ENCODE measurements at regions not wholly inside any gene's neighbourhood (a gene's known extent, or its start where the extent isn't known, plus 50 kb on each side); places are given as distances from the start of the nearest gene placed in this dataset.

DNA sequence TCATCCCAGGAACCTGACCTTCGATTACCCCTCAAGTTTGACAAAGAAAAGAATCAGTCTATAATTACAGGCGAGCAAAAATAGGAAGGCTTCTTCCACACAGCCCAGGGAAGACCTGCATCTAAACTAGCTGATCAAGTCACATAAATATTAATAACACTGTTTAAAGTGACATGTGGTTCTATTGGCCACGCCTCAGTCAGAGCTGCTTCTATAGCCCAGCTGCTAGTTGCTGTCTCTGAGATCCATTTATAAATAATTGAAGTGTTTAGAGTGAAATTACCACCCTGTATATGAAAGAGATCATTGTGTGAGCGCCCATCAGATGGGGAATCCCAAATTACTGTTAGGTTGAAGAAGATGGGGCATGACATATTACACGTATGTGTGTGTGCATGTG lies 426.0 kb downstream of the CDH2 start:
- no peak for DNase-seq

DNA sequence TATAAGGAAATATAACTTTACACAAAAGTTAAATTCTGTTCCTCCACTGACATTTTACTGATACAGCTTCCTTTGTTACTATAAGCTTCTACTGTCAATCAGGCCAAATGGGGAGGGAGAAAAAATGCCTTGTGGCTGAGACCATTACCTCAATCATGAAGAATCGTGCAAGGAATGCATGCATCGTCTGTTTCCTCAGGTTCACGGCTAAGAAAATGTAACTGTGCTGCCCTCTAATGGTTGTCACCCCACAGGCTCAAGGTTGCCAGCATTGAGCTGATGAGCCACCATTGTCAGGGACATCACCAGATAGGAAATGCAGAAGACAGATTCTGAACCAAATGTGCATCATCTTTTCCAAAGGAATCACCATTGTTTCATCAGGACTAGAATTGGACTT lies 426.9 kb downstream of the CDH2 start:
- no peak for DNase-seq

DNA sequence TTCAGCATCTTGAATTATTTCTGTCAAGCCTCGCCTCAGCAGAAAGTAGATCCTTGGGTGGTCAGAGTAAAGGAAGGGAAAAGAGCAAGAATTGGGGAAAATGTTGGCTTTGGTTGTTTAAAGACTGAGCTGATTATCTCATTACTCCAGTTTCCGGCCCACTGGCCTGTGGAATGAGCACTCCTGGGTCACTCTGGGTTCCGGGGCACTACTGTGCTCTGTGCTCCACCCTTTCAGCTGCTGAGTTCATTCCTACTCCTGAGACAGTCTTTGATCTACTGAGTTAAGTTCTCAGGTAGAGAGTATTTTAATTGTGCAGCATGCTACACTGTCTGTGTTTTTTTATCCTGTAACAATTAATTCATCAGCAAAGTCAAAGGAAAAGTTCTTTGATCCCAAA lies 427.7 kb downstream of the CDH2 start:
- no peak for DNase-seq

DNA sequence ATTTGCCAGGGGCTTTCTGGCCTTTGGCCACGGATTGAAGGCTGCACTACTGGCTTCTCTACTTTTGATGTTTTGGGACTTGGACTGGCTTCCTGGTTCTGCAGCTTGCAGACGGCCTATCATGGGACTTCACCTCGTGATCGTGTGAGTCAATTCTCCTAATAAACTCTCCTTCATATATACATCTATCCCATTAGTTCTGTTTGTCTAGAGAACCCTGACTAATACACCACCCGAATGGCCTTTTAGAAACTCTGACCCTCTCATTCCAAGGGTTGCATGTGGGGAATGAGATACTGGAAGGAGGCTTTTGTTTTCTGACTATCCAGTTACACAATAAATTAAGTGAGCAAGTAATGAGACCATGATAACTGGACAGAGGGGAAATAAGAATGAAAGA lies 430.7 kb downstream of the CDH2 start:
- DNase-seq, result no peak

DNA sequence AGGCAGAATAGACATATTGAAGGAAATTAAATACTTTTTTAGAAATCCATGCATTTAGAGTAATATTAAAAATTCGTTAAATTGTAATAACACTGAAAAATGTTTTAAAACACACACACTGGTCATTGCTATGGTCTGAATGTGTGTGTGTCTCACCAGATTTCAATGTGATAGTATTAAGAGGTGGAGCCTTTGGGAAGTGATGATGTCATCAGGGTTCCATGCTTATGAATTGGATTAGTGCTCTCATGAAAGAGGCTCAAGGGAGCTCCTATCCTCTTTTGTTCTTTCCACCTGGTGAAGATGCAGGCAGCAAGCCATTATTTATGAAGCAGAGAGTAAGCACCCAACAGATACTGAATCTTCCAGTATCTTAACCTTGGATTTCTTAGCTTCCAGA lies 441.8 kb downstream of the CDH2 start:
- DNase-seq, result no peak

DNA sequence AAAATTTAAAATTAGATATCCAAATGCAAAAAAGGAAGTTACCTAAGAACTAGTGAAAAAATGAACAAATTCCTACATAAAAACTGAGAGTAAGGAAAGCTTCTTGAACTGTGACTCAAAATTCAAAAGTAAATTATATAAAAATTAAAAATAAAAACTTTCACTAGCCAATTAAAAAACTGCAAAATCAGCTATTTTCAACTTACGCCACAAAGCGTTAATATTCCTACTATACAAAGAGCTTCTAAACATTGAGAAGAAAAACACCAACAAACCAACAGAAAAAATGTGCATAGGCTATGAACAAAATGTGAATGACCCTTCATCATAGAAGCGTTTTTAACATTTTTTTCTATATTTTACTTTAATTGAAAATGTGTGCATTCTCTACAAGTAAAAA lies 445.7 kb downstream of the CDH2 start:
- no peak for DNase-seq

DNA sequence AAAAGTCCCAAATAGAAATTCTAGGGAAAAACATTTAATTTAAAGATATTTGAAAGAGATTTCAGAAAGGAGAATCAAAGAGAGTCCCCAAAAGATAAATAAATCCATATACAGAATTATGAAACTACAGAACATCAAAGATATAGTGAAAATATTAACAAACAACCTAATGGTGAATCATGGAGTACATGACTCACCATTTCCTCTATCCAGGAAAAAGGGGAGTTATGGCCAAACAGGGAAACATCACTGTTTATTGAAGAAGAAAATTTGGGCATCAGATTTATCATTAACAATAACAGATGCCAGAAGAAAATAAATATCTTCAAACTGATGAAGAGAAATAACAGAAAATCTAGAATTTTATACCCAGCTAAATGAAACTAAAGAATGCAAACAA lies 448.3 kb downstream of the CDH2 start:
- no peak for DNase-seq

DNA sequence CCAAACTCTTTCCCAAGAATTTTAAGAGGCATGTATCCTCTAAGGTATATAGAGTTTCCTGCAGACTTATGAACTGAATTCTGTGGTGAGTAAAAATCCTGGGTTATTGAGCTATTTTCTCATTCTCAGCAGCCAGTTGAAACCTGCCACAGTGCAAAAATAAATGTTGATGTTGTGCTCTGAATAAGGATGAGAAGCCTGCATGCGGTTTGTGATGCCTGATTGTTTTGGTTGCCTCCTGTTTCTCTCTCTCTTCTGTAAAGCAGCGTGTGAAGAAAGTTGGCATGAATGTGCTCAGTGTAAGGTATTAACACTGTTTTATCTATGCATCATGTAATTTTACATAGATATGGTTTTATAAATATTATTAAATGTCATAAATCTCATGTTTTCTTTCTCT lies 452.6 kb downstream of the CDH2 start:
- DNase-seq, result no peak

DNA sequence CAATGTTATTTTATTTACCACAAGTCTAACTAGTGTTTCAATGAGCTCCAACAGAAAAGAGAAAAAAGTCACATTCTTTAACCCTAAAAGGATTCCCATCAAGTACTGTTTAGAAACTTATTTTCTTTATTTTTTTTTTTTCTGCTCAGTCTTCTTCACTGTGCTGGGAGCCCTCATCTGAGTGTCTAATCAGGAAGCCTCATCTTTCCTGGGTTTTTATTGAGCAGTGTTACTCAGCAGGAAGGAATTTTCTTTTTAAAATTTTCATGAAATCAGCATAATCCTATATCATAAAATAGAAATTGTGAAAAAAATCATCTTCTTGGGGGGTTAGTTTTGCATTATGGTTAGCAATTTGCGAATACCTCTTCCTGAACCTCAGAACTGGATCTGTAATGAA lies 453.8 kb downstream of the CDH2 start:
- no peak for DNase-seq

DNA sequence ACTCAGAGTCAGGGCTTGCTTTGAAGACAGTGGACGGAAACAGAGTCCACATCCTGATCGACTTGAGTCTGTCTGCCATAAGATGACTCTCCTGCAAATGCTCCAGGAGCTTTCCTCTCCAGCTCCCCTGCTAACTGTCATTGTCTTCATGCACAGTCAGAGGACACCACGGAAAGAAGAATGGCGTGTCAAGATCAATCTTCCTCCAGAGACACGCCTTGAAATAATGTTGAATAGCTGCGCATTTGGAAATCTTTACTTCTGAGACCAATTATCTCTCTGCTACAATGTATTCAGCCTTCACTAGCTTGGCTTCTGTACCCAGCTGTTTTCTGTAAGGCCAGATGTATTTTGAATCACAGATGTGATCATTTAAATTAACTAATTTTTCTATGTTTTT lies 457.2 kb downstream of the CDH2 start:
- no peak for DNase-seq

DNA sequence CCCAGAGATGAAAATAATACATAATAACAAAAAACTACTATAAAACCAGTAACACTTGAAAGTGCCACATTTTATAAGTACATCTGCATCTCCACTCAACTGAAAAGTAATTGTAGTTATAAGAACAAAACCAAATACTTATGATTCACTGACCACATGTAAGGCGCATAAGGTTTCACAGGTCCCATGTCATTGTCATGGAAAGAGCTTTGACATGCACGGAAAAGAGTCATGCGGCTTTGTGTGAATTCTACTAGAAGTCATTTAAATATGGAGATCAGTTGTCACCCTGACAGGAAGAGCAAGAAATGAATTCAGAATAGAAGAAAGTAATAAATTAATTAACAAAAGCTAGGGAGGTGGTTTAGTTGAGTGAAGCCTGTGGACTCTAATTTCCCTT lies 459.1 kb downstream of the CDH2 start:
- DNase-seq, result no peak

DNA sequence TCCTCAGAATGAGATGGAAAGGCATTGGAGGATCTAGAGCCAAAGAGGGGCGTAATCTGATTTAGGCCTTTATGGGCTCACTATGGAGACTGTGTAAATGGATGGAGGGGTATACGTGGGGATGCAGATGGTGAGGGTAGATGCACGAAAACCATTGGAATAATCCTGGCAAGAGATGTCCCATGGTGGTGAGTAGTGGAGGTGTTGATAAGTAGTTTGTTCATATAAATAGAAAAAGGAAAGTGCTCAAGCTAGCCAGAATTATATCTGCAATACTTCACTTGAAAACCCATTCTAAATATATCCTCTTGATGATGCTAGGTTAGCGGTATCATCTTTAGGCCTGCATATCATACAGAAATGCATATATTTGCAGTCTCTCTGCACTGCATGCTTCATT lies 459.7 kb downstream of the CDH2 start:
- DNase-seq, result no peak

DNA sequence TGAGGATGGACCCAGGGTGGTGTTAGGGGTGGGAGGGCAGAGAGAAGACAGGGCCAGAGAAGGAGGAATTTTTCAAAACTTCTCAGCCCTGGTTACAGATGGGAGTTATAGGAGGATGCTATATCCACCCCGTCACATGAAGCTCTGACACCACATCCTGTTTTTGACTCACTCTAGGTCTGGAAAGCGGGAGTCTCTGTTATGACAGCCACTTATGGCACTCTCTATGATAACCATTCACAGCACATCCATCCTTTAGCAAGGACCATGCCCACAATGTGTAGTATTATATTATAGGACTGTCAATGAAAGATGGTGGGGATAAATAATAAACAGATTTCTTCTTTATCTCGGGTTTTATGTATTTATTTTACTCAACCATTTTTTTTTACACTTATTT lies 461.2 kb downstream of the CDH2 start:
- no peak for DNase-seq

DNA sequence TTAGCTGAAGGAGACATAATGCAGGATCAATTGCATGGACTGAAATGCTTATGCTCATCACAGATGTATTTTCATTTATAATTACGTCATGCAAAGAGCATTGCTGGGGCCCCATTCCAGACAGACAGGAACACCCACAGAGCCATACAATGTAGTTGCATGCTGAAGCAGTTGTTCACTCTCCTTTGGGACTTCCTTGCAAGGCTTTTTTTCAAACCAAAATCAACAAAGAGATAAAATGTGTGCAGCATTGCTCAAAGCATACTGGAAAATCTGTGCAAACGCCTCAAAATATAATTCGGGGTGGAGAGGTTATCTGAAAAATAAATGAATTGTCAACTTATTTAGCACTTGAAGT lies 463.2 kb downstream of the CDH2 start:
- no peak for DNase-seq

DNA sequence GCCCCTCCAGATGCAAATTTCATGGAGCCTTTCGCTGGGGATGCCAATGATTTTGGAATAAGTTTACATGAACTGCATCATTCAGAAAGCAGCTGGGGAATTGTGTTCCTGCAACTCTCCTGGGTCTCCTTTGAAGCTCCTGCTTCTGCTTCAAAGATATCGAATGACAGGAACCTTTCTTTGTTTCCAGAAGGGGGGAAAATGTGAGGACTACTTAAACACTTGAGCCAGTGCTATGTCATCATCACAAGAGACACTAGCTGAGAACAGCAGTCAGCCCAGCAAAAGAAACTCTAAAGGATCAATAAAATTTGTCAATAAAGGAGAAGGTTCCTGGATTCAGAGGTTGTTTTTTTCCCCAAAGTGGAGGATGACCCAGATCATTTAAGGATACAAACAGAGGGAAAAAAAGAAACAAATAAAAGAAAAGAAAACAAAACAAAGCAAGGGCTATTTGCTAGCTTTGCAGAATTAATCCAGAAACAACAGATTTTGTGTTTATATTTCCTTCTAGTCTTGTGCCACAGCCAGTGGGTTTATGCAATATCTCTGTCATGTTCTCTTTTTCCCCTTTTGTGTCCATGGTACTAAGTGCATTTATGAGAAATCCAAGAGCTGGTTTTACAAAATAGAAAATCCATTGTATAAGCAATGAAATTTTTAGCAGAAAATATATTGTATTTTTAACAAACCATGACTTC lies 463.7 kb downstream of the CDH2 start:
- DNase-seq, result no peak

DNA sequence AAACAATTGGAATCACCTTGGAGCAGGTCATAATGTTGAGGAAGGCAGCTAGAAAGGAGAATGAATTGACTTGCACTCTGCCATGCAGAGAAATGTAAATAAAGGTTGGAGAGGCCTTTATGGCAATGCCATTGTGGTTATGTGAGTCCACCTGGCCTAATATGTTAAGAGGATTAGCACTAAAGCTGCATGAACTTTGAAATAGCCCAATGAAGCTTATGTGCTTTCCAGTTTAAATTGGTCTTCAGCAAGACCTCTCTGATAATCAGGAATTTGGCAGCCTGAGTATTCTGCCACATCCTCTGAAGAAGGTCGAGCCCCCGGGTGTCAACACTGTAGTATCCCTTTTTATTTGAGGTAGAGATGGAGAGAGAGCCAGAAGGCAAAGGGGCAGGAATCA lies 464.9 kb downstream of the CDH2 start:
- no peak for DNase-seq

DNA sequence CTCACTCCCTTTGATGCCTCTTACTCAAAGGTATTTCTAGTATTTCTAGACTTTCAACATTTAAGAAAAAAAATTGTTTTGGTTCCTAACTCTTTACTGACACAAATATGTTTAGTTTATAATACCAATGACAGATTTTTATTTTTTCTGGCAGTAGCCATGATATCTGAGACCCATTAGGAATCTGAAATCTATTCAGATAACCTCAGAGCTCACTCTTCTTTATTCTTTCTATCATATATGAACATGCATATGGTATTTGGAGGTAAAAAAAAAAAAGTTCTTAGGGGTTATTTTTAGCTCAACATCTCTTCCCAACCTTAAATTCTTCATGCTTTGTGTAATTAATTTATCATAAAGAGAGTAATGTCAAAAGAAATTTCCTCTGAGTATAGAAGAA lies 465.5 kb downstream of the CDH2 start:
- no peak for DNase-seq

DNA sequence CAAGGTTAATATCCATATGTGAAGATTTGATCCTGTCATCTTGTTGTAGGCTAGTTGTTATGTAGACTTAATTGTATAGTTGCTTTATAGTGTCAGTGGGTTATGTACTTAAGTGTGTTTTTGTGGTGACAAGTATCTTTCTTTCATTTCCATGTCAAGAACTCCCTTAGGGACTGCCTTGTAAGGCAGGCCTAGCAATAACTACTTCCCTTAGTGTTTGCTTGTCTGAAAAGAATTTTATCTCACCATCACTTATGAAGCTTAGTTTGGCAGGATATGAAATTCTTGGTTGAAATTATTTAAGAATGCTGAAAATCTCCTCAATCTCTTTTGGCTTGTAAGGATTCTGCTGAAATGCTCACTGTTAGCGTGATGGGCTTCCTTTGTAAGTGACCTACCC lies 467.6 kb downstream of the CDH2 start:
- no peak for DNase-seq

DNA sequence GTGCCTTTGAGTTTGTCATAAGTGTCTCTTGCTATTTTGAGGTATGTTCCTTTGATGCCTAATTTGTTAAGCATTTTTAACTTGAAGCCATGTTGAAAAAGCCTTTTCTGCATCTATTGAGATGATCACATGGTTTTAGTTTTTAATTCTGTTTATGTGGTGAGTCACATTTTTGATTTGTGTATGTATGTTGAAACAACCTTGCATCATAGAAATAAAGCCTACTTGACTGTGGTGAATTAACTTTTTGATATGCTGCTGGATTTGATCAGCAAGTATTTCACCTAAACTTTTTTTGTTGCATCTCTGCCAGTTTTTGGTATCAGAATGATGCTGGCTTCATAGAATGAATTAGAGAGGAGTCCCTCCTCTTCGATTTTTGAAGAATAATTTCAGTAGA lies 469.7 kb downstream of the CDH2 start:
- no peak for DNase-seq

DNA sequence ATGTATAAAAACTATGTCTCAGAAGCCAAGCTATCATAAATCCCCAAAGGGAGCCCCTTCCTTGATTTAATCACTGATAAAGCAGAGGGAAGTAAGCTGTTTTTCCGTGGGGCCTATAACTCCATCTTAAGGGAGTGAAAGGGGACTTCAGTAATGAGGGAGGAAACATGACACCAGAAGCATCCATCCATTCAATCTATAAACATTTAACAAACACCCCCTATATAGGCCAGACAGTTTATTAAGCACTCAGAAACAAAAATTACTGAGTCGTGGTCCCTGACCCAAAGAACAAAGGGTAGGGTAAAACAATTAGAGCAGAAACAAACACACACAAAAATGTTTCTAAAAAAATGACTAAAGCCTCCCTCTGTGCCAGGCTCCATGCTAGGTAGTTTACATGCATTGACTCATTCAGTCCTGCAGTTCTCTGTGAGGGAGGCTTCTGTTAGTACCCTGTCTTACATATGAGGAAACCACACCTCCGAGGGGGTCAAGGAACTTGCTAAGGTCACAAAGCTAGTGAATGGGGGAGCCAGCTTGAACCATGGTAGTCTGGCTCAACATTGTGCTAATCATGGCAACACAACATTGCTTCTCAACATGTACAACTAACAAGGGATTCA lies 472.1 kb downstream of the CDH2 start:
- no peak for DNase-seq

DNA sequence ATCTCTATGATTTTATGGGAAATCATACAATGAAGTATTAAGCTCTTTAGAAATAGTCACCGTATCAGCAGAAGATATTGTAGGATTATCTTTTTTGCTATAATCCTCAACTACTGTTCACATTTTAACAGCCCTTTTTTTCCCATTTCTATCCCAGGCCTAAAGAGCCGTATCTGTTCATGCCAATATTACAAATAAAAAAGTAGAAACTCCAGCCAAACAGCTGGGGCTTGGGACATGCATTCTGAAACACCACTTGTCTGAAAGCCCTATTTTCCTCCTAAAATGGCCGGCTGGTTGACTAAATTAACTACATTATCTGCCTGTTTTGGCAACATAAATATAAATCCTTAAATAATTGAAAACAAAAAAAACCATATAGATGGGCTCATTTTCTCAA lies 477.8 kb downstream of the CDH2 start:
- DNase-seq, result no peak

DNA sequence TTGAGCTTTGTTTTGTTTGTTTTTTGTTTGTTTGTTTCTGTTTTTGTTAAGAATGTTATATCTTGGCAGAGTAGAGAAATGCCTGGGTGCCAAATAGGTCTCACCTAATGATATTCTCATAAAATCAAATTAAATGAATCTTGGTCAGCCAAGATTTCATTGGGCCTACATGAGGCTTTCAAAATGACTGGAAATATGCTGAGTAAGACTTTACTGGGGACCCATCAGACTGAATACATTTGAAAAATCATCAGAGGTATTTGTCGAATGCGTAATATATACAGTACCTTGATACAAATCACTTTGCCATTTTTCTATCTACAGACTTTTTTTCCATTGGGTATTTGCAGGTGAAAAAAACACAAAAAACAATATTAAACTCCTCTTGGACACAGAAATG lies 480.8 kb downstream of the CDH2 start:
- DNase-seq, result no peak

DNA sequence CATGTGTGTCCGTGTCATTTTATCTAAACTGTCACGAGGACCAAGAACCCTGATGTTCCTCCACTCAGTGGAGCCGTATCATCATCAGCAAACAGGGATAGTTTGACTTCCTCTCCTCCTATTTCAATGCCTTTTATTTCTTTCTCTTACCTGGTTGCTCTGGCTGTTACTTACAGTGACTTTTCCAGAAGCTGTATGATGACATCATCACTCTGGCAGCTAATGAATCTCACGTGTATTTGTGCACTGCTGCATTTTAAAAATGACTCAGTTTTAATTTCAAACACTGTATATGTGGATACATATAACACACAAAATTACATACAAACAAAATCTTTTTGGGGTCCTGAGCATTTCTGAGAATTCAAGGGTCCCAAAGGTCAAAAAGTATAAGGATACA lies 481.4 kb downstream of the CDH2 start:
- DNase-seq, result no peak

DNA sequence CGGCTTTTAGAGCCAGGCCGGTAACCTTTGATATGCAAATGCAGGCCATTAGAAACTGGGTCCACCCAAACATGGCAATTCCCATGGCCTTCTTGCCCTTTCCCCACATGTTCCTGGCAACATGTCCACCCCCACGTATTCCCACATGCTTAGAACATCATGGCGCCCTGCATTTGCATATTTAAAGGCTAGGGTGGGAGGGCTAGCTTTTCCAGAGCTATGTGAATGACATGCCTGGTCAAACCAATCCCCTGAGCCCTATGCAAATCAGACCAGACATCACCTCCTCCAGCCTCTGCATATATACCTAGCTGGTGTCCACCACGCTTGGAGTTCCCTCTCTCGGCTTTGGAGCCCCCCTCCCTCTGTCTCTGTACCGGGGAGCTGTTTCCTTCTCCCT lies 481.9 kb downstream of the CDH2 start:
- DNase-seq, result no peak

DNA sequence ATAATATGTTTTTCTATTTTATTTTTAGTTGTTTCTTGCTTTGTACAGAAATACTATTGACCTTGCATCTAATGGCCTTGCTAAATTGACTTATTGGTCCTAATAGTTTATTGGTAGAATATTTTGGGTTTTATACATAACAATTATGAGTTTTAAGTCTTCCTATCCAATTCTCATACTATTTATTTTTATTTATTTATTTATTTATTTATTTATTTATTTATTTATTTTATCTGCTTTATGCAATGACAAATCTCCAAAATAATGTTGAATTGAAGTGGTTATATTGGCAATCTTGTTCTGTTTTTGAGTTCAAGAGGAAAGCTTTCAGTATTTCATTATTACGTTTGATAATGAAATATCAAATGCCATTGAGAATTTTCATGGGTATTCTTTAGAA lies 488.3 kb downstream of the CDH2 start:
- no peak for DNase-seq

All from occipital lobe (tissue), 1 donor.